ENCODE measurements at regions not wholly inside any gene's neighbourhood (a gene's known extent, or its start where the extent isn't known, plus 50 kb on each side); places are given as distances from the start of the nearest gene placed in this dataset.

DNA sequence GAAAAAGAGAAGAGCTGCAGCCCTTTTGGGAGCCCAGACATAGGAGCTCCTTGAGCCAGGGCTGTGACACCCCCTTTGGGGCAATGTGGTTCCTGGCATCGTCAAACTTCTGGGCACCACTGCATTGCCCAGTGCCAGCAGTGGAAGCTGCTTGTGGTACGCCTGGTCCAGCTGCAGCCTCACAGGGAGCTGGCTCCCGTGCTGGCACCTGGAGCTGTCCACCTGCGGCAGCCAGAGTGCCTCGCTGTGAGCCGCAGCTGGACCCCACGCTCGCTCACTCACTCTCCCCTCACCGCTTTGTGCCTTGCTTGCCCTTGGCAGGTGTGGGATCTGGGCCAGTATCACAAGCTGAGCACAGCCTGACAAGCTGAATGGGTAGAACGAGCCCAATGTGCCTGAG lies 1150.8 kb upstream of the CDH6 start:
- no peak overlapping the region for H3K27ac ChIP-seq (ENCODE audit: low read length)
- H3K27me3 ChIP-seq (ENCODE audit: low read depth, low read length), result no peaks in the 10 kb centered on the region
- H3K4me1 ChIP-seq (ENCODE audit: control insufficient read depth in 1 of 2, insufficient read depth in 2 of 2, low read length in 2 of 2), result no peaks in the 10 kb centered on the region
- no peaks in the 10 kb centered on the region for H3K36me3 ChIP-seq (ENCODE audit: control insufficient read depth in 1 of 2, insufficient read depth in 2 of 2, low read length in 2 of 2)
- H3K9me3 ChIP-seq (ENCODE audit: control insufficient read depth in 1 of 2, low read length in 2 of 2), result no peaks in the 10 kb centered on the region
- no peak overlapping the region for H3K4me3 ChIP-seq (ENCODE audit: low read depth in 1 of 2, low read length in 2 of 2)

DNA sequence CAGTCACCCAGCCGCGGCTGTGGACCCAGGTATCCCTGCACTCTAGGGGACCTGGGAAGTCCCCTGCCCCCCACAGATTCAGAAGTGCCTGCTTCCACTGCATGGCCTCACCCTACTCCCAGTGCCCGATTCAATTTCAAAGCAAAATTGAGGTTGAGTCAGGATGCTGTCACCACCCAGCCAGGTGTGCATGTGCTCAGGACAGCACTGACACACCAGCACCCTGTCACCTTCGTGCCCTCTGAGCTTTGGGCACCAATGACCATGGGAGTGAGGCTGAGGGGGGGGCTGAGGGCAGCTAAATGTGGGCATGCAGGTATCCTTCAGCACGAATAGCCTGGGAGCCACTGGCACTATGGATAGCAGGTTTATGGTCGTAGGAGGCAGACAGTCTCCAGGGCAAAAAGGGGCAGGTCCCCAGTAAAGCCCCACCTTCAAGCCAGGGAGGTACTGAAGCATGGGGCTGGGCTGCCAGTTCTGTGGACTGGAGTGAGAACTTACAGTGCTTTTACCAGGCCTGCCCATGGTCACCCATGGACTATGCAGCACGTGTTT lies 1151.6 kb upstream of the CDH6 start:
- H3K36me3 ChIP-seq (ENCODE audit: control insufficient read depth in 1 of 2, insufficient read depth in 2 of 2, low read length in 2 of 2), result no peaks in the 10 kb centered on the region
- H3K4me1 ChIP-seq (ENCODE audit: control insufficient read depth in 1 of 2, insufficient read depth in 2 of 2, low read length in 2 of 2), result no peaks in the 10 kb centered on the region
- no peaks in the 10 kb centered on the region for H3K27me3 ChIP-seq (ENCODE audit: low read depth, low read length)
- no peak overlapping the region for H3K4me3 ChIP-seq (ENCODE audit: low read depth in 1 of 2, low read length in 2 of 2)
- H3K27ac ChIP-seq (ENCODE audit: low read length), result no peak overlapping the region
- no peaks in the 10 kb centered on the region for H3K9me3 ChIP-seq (ENCODE audit: control insufficient read depth in 1 of 2, low read length in 2 of 2)

DNA sequence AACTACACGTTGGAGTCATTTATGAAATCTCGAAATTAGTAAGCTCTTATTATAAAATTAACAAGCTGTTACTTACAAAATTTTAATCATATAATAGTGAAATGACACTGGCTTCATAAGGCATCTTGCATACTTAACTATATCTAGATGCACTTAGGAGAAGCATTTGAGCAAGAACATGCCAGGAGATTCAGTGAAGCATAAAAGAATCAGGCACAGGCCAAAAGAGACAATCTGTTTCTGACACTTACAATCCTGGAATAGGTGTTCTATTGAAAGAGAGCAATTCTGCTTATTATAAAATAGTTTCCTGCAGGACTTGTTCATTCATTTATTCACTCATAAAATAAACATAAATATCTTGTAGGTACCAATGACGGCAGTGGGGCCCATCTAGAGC lies 1152.2 kb upstream of the CDH6 start:
- Histone ChIP-seq H3K36me3 (ENCODE audit: control insufficient read depth in 1 of 2, insufficient read depth in 2 of 2, low read length in 2 of 2) (no peaks in the 10 kb centered on the region), H3K27me3 (ENCODE audit: low read depth, low read length) (no peaks in the 10 kb centered on the region), H3K9me3 (ENCODE audit: control insufficient read depth in 1 of 2, low read length in 2 of 2) (no peaks in the 10 kb centered on the region), H3K4me1 (ENCODE audit: control insufficient read depth in 1 of 2, insufficient read depth in 2 of 2, low read length in 2 of 2) (no peaks in the 10 kb centered on the region), H3K27ac (ENCODE audit: low read length) (no peak overlapping the region), H3K4me3 (ENCODE audit: low read depth in 1 of 2, low read length in 2 of 2) (no peak overlapping the region)

DNA sequence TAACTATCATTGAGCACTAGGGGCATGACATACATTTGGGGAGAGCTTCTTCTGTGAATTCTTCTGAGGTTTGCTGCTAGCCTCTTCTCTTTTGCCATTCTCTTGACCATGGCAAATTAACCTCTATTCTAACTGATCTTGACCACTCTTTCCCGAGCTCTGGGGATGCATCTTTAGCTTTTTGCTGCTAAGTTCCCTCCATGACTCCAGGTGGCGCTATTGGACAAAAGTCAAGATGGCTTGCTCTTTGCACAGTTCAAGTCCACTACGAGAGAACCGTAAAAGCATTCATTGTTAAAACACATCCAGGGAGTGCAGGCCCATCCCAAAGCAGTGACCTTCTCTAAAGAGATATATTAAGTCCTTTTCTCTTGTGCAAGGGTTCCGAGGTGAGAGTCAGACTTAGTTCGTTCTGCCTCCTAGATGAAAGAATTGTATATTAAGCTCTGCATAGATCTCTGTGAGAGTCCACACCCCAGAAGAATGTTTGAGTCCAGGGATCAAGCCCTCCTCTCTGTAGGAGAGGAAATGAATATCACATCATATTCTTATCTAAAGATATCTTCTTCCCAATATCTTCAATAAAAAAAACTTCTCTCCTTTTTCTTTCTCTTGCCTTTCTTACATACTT lies 1152.9 kb upstream of the CDH6 start:
- Histone ChIP-seq H3K4me3 (ENCODE audit: low read depth in 1 of 2, low read length in 2 of 2) (no peak overlapping the region), H3K4me1 (ENCODE audit: control insufficient read depth in 1 of 2, insufficient read depth in 2 of 2, low read length in 2 of 2) (no peaks in the 10 kb centered on the region)

DNA sequence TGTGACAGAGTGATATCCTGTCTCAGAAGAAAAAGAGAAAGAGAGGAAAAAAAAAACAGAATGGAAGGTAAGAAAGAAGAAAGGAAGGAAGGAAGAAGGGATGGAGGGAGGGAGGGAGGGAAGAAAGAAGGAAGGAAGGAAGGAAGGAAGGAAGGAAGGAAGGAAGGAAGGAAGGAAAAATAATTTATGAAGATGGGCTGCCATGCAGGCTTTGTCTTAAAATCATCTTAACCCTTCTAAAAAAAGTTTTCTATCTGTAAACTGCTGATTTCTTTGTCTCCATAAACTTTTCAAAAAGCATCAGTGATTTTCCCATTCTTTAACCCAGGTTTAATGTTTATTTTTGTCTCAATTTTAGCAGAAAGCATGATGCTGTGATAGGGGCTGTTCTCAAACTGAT lies 1154.1 kb upstream of the CDH6 start:
- no peak overlapping the region for H3K27ac ChIP-seq (ENCODE audit: low read length)
- H3K4me1 ChIP-seq (ENCODE audit: control insufficient read depth in 1 of 2, insufficient read depth in 2 of 2, low read length in 2 of 2), result no peaks in the 10 kb centered on the region
- H3K27me3 ChIP-seq (ENCODE audit: low read depth, low read length), result no peaks in the 10 kb centered on the region
- no peak overlapping the region for H3K4me3 ChIP-seq (ENCODE audit: low read depth in 1 of 2, low read length in 2 of 2)
- no peaks in the 10 kb centered on the region for H3K9me3 ChIP-seq (ENCODE audit: control insufficient read depth in 1 of 2, low read length in 2 of 2)
- H3K36me3 ChIP-seq (ENCODE audit: control insufficient read depth in 1 of 2, insufficient read depth in 2 of 2, low read length in 2 of 2), result no peaks in the 10 kb centered on the region

More for the DNA sequence above, 1152.9 kb upstream of the CDH6 start:
- Histone ChIP-seq H3K27me3 (ENCODE audit: low read depth, low read length) (no peaks in the 10 kb centered on the region), H3K9me3 (ENCODE audit: control insufficient read depth in 1 of 2, low read length in 2 of 2) (no peaks in the 10 kb centered on the region), H3K27ac (ENCODE audit: low read length) (no peak overlapping the region), H3K36me3 (ENCODE audit: control insufficient read depth in 1 of 2, insufficient read depth in 2 of 2, low read length in 2 of 2) (no peaks in the 10 kb centered on the region)

DNA sequence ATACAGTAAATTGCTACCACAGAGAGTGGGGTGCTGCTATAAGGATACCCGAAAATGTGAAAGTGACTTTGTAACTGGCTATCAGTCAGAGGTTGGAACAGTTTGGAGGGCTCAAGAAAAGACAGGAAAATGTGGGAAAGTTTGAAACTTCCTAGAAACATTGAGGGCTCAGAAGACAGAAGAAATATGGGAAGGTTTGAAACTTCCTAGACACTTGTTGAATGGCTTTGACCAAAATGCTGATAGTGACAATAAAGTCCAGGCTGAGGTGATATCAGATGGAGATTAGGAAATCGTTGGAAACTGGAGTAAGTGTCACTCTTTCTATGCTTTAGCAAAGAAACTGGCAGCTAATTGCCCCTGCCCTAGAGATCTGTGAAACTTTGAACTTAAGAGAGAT lies 1158.6 kb upstream of the CDH6 start:
- H3K9me3 ChIP-seq (ENCODE audit: control insufficient read depth in 1 of 2, low read length in 2 of 2), result no peaks in the 10 kb centered on the region
- no peak overlapping the region for H3K4me3 ChIP-seq (ENCODE audit: low read depth in 1 of 2, low read length in 2 of 2)
- H3K4me1 ChIP-seq (ENCODE audit: control insufficient read depth in 1 of 2, insufficient read depth in 2 of 2, low read length in 2 of 2), result no peaks in the 10 kb centered on the region
- no peaks in the 10 kb centered on the region for H3K36me3 ChIP-seq (ENCODE audit: control insufficient read depth in 1 of 2, insufficient read depth in 2 of 2, low read length in 2 of 2)
- H3K27me3 ChIP-seq (ENCODE audit: low read depth, low read length), result no peaks in the 10 kb centered on the region
- no peak overlapping the region for H3K27ac ChIP-seq (ENCODE audit: low read length)

DNA sequence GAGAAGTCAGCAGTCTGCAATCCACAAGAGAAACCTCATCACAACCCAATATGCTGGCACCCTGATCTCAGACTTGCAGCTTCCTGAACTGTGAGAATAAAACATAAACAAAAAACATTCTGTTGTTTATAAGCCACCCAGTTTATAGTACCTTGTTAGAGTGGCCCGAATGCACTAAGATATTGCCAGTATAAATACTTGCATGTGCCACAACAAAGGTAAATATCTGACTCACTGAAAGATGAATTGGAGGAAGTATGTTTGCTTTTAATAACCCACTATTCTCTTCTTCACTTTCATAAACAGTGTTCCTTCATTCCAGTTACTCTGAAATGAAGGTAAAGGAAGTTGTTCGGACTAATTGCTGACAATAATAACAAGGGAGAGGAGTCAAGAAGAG lies 1163.4 kb upstream of the CDH6 start:
- H3K4me1 ChIP-seq (ENCODE audit: control insufficient read depth in 1 of 2, insufficient read depth in 2 of 2, low read length in 2 of 2), result no peaks in the 10 kb centered on the region
- no peaks in the 10 kb centered on the region for H3K36me3 ChIP-seq (ENCODE audit: control insufficient read depth in 1 of 2, insufficient read depth in 2 of 2, low read length in 2 of 2)
- H3K9me3 ChIP-seq (ENCODE audit: control insufficient read depth in 1 of 2, low read length in 2 of 2), result no peaks in the 10 kb centered on the region
- no peak overlapping the region for H3K4me3 ChIP-seq (ENCODE audit: low read depth in 1 of 2, low read length in 2 of 2)
- H3K27me3 ChIP-seq (ENCODE audit: low read depth, low read length), result no peaks in the 10 kb centered on the region
- H3K27ac ChIP-seq (ENCODE audit: low read length), result no peak overlapping the region

DNA sequence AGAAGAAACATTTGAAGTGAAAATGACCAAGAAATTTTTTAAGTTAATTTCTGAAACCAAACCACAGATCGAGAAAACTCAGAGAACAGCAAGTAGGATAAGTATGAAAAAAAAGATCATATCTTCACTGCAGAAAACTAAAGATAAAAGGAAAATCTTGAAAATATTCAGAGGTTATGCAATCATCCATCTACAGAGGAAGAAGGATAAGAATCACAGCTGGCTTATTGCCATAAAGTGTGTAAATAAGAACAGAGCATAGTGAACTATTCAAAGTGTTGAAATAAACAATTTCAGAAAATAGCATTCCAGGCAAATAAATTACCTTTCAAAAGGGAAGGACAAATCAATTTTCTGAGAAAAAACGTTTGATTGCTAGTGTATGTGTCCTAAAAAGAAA lies 1191.7 kb upstream of the CDH6 start:
- H3K9me3 ChIP-seq (ENCODE audit: control insufficient read depth in 1 of 2, low read length in 2 of 2), result peaks cover 0 to 3% of the 10 kb centered on the region in 2 donors
- H3K27ac ChIP-seq (ENCODE audit: low read length), result no peak overlapping the region
- H3K36me3 ChIP-seq (ENCODE audit: control insufficient read depth in 1 of 2, insufficient read depth in 2 of 2, low read length in 2 of 2), result no peaks in the 10 kb centered on the region
- no peaks in the 10 kb centered on the region for H3K27me3 ChIP-seq (ENCODE audit: low read depth, low read length)
- no peaks in the 10 kb centered on the region for H3K4me1 ChIP-seq (ENCODE audit: control insufficient read depth in 1 of 2, insufficient read depth in 2 of 2, low read length in 2 of 2)
- no peak overlapping the region for H3K4me3 ChIP-seq (ENCODE audit: low read depth in 1 of 2, low read length in 2 of 2)

DNA sequence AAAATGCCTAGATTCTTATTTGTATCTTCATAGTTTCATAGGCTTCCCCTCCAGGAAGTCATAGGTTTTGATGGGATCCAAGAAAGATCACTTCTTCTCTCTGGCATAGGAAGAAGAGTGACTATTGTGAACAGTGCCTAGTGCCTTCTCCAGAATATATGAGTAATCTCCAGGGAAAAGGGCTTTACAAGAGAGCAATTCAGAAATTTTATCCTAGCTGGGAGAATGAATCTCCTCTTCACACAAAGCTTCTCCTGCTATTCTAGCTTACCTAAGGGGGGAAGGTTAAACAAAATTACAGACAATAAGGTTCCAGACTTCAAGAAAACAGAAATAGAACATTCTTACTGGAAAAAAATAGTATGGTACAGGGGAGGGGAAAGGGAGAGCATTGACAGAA lies 1193.3 kb upstream of the CDH6 start:
- Histone ChIP-seq H3K27me3 (ENCODE audit: low read depth, low read length) (no peaks in the 10 kb centered on the region), H3K27ac (ENCODE audit: low read length) (no peak overlapping the region), H3K36me3 (ENCODE audit: control insufficient read depth in 1 of 2, insufficient read depth in 2 of 2, low read length in 2 of 2) (no peaks in the 10 kb centered on the region), H3K4me1 (ENCODE audit: control insufficient read depth in 1 of 2, insufficient read depth in 2 of 2, low read length in 2 of 2) (no peaks in the 10 kb centered on the region), H3K4me3 (ENCODE audit: low read depth in 1 of 2, low read length in 2 of 2) (no peak overlapping the region), H3K9me3 (ENCODE audit: control insufficient read depth in 1 of 2, low read length in 2 of 2) (peaks cover 0 to 3% of the 10 kb centered on the region in 2 donors)

DNA sequence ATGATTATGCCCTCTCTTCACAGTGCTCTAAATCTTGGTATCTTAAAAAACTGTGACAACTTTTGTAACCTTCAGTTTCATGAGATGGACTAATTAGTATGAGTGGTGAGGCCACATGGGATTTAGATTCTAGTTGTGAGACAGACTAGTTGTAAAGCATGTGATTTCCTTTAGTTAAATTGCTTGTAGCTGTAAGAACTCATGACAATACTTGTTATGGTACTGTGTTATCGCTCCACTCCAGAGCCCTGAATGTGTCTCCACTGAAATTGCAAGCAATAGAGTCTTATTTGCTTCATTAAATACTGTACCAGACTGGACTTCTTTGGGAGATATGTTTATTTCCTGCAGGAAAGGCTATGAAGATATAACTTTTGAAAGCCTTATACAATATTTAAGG lies 1198.3 kb upstream of the CDH6 start:
- Histone ChIP-seq H3K4me1 (ENCODE audit: control insufficient read depth in 1 of 2, insufficient read depth in 2 of 2, low read length in 2 of 2) (no peaks in the 10 kb centered on the region), H3K9me3 (ENCODE audit: control insufficient read depth in 1 of 2, low read length in 2 of 2) (peaks cover 0 to under 1% of the 10 kb centered on the region in 2 donors), H3K27me3 (ENCODE audit: low read depth, low read length) (no peaks in the 10 kb centered on the region), H3K4me3 (ENCODE audit: low read depth in 1 of 2, low read length in 2 of 2) (no peak overlapping the region), H3K36me3 (ENCODE audit: control insufficient read depth in 1 of 2, insufficient read depth in 2 of 2, low read length in 2 of 2) (no peaks in the 10 kb centered on the region), H3K27ac (ENCODE audit: low read length) (no peak overlapping the region)

DNA sequence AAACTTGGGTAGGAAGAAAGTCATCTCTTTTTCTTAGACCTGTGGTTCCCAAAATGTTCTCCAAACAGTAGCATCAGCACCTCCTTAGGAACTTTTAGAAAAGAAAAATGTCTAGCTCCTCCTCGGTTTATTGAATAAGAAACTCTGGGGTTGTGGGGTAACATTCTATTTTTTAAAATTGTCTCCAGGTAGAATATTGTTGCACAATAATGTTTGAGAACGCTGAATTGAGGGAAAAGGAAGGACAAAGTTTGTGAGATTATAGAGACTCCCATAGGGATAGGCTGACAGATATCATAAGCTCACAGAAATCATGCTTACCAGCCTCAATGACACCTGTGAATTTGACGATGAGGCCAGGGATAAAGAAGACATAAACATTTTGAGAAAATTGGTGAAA lies 1199.0 kb upstream of the CDH6 start:
- H3K4me1 ChIP-seq (ENCODE audit: control insufficient read depth in 1 of 2, insufficient read depth in 2 of 2, low read length in 2 of 2), result no peaks in the 10 kb centered on the region
- H3K9me3 ChIP-seq (ENCODE audit: control insufficient read depth in 1 of 2, low read length in 2 of 2), result no peaks in the 10 kb centered on the region
- H3K27ac ChIP-seq (ENCODE audit: low read length), result no peak overlapping the region
- H3K27me3 ChIP-seq (ENCODE audit: low read depth, low read length), result no peaks in the 10 kb centered on the region
- H3K36me3 ChIP-seq (ENCODE audit: control insufficient read depth in 1 of 2, insufficient read depth in 2 of 2, low read length in 2 of 2), result no peaks in the 10 kb centered on the region
- H3K4me3 ChIP-seq (ENCODE audit: low read depth in 1 of 2, low read length in 2 of 2), result no peak overlapping the region

DNA sequence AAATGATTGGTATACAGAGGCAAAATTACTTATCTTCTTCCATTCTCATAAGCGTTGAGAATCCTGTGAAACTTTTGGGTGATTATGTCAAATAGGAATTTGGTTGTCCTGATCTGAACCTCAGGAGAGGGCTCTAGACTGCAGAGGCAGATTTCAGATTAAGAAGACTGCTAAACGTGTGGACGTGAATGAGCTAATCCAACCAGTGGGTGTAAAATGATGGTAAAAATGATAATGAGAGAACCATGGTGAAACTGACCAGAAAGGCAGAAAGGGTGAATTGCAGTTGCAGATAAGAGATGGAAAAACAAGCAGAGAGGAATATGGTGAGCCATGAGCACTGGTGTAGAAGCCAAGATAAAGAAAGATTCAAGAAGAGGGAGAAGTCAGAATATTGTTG lies 1200.2 kb upstream of the CDH6 start:
- H3K9me3 ChIP-seq (ENCODE audit: control insufficient read depth in 1 of 2, low read length in 2 of 2), result no peaks in the 10 kb centered on the region
- no peaks in the 10 kb centered on the region for H3K27me3 ChIP-seq (ENCODE audit: low read depth, low read length)
- no peaks in the 10 kb centered on the region for H3K4me1 ChIP-seq (ENCODE audit: control insufficient read depth in 1 of 2, insufficient read depth in 2 of 2, low read length in 2 of 2)
- no peak overlapping the region for H3K4me3 ChIP-seq (ENCODE audit: low read depth in 1 of 2, low read length in 2 of 2)
- H3K36me3 ChIP-seq (ENCODE audit: control insufficient read depth in 1 of 2, insufficient read depth in 2 of 2, low read length in 2 of 2), result no peaks in the 10 kb centered on the region
- no peak overlapping the region for H3K27ac ChIP-seq (ENCODE audit: low read length)

Measured in muscle layer of duodenum (tissue), 2 donors.